Ascending aorta (tissue), 2 donors: ENCODE measurements at regions not wholly inside any gene's neighbourhood (a gene's known extent, or its start where the extent isn't known, plus 50 kb on each side); places are given as distances from the start of the nearest gene placed in this dataset.

Source experiments
- DNase-seq, 2 donors: peaks; one replicate each; pipeline ENCODE4 v3.0.0-alpha.2; 2019; ENCODE audit warnings: low spot score in 2 of 2
- H3K27ac ChIP-seq, 2 donors: fragments of 200-600 bp; sonication (generic); one replicate each; pipeline ENCODE4 v1.5.1; 2016 to 2017; ENCODE audit warnings: mild to moderate bottlenecking in 1 of 2
- H3K27me3 ChIP-seq: fragments of 200-600 bp; sonication (generic); one replicate; pipeline ENCODE4 v1.5.1; 2017
- H3K36me3 ChIP-seq, 2 donors: fragments of 200-600 bp; sonication (generic); one replicate each; pipeline ENCODE4 v1.5.1; 2016
- H3K4me1 ChIP-seq, 2 donors: fragments of 200-600 bp; sonication (generic); one replicate each; pipeline ENCODE4 v1.5.1; 2016 to 2017; ENCODE audit warnings: mild to moderate bottlenecking in 1 of 2
- H3K4me3 ChIP-seq, 2 donors: fragments of 200-600 bp; sonication (generic); one replicate each; pipeline ENCODE4 v1.5.1; 2016 to 2017; ENCODE audit warnings: mild to moderate bottlenecking in 1 of 2
- H3K9me3 ChIP-seq, 2 donors: fragments of 200-600 bp; sonication (generic); one replicate each; pipeline ENCODE4 v1.5.1; 2016
- intact Hi-C: fragments of 100-400 bp; cut with DNase I; formaldehyde crosslinking; loops from one replicate; pipeline ENCODE4 v1.15.1; 2023
- TF ChIP-seq, protein P1 (sequence below), 3 experiments: fragments of 200-600 bp in 2 of 3; fragments of 450-650 bp in 1 of 3; sonication (generic) in 2 of 3; IDR thresholded peaks; one replicate each; pipeline ENCODE4 v1.5.1; 2016 to 2019; ENCODE audit warnings: antibody characterized with exemption in 3 of 3, mild to moderate bottlenecking in 1 of 3, moderate library complexity in 1 of 3

DNA sequence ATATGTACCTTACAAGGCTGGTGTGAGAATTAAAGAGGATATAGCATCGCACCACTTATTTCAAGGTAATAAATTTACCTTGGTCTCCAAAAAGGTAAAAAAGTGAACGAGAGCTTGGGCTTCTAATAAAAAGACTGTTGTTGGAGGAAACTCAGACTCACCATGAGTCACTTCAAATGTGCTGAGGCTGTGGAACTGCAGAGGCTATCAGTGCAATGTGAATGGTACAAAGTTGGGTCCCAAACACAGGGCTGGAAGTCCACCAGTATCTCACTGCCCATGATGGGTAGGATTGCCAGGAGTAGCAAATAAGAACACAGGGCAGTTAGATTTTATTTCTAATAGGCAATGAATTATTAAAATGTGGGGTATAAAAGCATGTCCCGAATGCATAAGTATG lies 200.6 kb downstream of the MAFB start:
- TF ChIP-seq, protein P1, sequence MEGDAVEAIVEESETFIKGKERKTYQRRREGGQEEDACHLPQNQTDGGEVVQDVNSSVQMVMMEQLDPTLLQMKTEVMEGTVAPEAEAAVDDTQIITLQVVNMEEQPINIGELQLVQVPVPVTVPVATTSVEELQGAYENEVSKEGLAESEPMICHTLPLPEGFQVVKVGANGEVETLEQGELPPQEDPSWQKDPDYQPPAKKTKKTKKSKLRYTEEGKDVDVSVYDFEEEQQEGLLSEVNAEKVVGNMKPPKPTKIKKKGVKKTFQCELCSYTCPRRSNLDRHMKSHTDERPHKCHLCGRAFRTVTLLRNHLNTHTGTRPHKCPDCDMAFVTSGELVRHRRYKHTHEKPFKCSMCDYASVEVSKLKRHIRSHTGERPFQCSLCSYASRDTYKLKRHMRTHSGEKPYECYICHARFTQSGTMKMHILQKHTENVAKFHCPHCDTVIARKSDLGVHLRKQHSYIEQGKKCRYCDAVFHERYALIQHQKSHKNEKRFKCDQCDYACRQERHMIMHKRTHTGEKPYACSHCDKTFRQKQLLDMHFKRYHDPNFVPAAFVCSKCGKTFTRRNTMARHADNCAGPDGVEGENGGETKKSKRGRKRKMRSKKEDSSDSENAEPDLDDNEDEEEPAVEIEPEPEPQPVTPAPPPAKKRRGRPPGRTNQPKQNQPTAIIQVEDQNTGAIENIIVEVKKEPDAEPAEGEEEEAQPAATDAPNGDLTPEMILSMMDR (IDR thresholded peaks at IDR 0.05) = no peak
- intact Hi-C loops = no loop called here
- peaks cover 0 to 9% of the 10 kb centered on the region in 2 donors for H3K9me3 ChIP-seq
- H3K27ac ChIP-seq = no peak overlapping the region
- no peak for DNase-seq
- H3K4me3 ChIP-seq = no peak overlapping the region
- no peaks in the 10 kb centered on the region for H3K36me3 ChIP-seq
- H3K4me1 ChIP-seq = no peaks in the 10 kb centered on the region
- no peaks in the 10 kb centered on the region for H3K27me3 ChIP-seq

DNA sequence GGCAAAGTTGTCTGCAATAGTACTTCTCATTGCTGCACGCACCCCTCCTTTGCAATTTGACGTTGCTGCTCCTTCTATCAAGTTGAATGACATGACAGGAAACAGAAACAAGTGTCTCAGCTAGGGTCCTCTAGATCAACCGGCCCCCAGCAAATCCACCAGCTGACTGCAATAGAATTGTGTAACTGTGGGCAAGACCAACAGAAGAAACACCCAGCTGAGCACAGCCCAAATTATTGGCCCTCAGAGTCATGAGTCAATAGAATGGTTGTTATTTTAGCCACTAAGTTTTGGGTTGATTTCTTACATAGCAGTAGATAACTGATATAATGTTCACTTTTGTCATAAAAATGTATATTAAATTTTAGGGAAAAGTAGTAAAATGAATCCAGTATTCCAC lies 202.7 kb downstream of the MAFB start:
- Histone ChIP-seq H3K9me3 (peaks cover 0 to 9% of the 10 kb centered on the region in 2 donors), H3K27me3 (no peaks in the 10 kb centered on the region), H3K4me1 (no peaks in the 10 kb centered on the region), H3K36me3 (no peaks in the 10 kb centered on the region), H3K4me3 (no peak overlapping the region), H3K27ac (no peak overlapping the region)
- DNase-seq = no peak
- intact Hi-C loops = no loop called here
- TF ChIP-seq, protein P1 (IDR thresholded peaks at IDR 0.05) = no peak

DNA sequence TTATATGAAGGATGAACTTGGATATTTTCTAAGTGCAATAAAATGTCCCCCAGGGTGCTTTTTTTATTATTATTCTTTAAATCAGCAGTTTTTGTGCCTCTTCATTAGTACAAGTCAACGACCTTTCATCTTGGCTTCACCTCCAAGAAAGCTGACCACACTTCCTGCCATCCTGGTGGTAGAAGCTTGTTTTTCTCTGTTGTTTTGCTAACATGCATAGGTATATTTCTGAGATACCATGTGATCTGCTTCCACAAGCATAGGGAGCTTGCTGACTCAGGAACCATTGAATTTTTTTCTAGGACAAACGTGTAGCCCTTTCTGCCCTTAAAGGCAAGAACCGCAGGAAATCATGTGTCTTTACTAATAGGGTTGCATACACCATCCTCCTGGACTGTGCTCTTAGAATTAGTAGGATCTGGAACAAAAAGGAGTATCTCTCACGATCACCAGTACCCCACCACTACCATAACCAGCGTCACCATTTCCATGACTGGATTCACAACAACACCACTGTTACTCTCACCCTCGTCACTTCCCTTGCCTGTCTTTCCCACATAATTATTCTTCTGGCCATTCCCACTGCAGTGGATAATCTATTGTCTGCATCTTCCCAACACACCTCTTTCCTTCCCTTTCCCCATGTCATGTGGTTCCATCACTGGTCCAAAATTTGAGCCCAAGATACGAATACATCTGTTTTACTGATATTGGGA lies 207.1 kb downstream of the MAFB start:
- H3K9me3 ChIP-seq = peaks cover 0 to 9% of the 10 kb centered on the region in 2 donors
- intact Hi-C loops = no loop called here
- H3K4me1 ChIP-seq = no peaks in the 10 kb centered on the region
- TF ChIP-seq, protein P1 (IDR thresholded peaks at IDR 0.05) = no peak
- no peak overlapping the region for H3K27ac ChIP-seq
- no peaks in the 10 kb centered on the region for H3K36me3 ChIP-seq
- no peaks in the 10 kb centered on the region for H3K27me3 ChIP-seq
- H3K4me3 ChIP-seq = no peak overlapping the region
- no peak for DNase-seq

DNA sequence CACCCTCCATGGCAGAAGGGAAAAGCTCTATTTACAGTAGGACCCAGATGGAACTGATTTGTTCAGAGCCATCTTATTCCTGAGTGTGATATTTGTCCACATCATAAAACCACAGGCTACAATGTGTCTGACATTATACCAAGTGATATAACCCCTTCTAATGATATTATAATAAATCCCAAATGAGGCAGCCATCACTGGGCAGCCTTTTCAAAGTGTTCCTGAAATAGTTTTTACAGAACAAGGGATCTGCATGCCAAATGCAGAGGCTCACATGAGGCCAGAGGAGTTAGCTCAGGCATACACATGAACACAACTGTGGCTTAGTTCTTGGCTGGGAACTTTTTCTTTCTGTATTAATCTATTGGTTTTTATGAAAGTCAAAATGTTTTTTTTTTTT lies 207.7 kb downstream of the MAFB start:
- no peak for DNase-seq
- TF ChIP-seq, protein P1 (IDR thresholded peaks at IDR 0.05) = no peak

DNA sequence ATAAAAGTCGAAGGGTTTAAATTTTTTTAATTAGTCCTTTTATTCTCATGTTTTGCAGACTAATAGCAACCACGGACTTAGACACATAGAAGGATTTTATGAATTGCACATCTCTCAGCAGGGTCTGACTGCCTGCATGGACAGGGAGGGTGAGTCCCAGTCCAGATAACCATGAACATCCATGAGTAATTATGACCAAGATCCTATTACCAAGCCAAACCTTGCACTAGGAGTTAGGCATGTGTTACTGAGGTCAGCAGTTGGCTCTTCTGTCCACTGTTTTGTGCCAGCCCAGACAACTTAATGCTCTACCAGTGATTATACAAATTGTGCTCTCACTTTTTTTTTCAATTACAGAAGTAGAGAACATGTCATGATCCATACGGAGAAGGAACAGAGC lies 211.2 kb downstream of the MAFB start:
- Histone ChIP-seq H3K36me3 (no peaks in the 10 kb centered on the region), H3K4me1 (no peaks in the 10 kb centered on the region), H3K4me3 (no peak overlapping the region), H3K27me3 (no peaks in the 10 kb centered on the region), H3K9me3 (no peaks in the 10 kb centered on the region), H3K27ac (no peak overlapping the region)
- no peak for DNase-seq
- intact Hi-C loops = no loop called here
- TF ChIP-seq, protein P1 (IDR thresholded peaks at IDR 0.05) = no peak

More for the DNA sequence above, 207.7 kb downstream of the MAFB start:
- no peak overlapping the region for H3K4me3 ChIP-seq
- peaks cover 0 to 8% of the 10 kb centered on the region in 2 donors for H3K9me3 ChIP-seq
- H3K27ac ChIP-seq = no peak overlapping the region
- no peaks in the 10 kb centered on the region for H3K27me3 ChIP-seq
- intact Hi-C loops = no loop called here
- H3K36me3 ChIP-seq = no peaks in the 10 kb centered on the region
- no peaks in the 10 kb centered on the region for H3K4me1 ChIP-seq
